A673 (cell line): ENCODE measurements at regions not wholly inside any gene's neighbourhood (a gene's known extent, or its start where the extent isn't known, plus 50 kb on each side); places are given as distances from the start of the nearest gene placed in this dataset.
A peak's percentile ranks its signal among the peaks of the same experiment; 100 is the strongest.

ENCODE experiments used
- BruUV-seq: library from RNA; stranded (reverse); fragments of 400-500 nt; replicated peaks from 2 replicates; lab custom pipeline; 2021; lab: Mats Ljungman, UMichigan
- CTCF ChIA-PET: fragments of 300-600 bp; sonication (Branson Sonifier 250); formaldehyde crosslinking; loops from one replicate; lab custom pipeline; 2022; ENCODE audit warnings: antibody characterized with exemption; lab: Charles Lee
- POLR2A ChIA-PET: fragments of 300-600 bp; sonication (Branson Sonifier 250); formaldehyde crosslinking; loops from one replicate; lab custom pipeline; 2022; ENCODE audit warnings: antibody characterized with exemption; ENCODE audit not compliant: low non-redundant PET; lab: Charles Lee
- DNase-seq: peaks from one replicate; pipeline ENCODE4 v3.0.0-alpha.2; 2015; ENCODE audit warnings: low spot score
- H3K27ac ChIP-seq: fragments of 200-600 bp; sonication (generic); 2 replicates; pipeline ENCODE4 v1.5.1; 2016; ENCODE audit warnings: mixed run types, low read depth, mild to moderate bottlenecking, mixed read lengths, antibody characterized with exemption, low read length; ENCODE audit not compliant: poor library complexity, severe bottlenecking
- H3K27me3 ChIP-seq: fragments of 200-600 bp; sonication (generic); replicated peaks from 2 replicates; pipeline ENCODE4 v1.6.1; 2017; ENCODE audit warnings: mixed run types, low read depth, mild to moderate bottlenecking, mixed read lengths, antibody characterized with exemption, low read length; ENCODE audit not compliant: insufficient read depth, poor library complexity
- H3K36me3 ChIP-seq: fragments of 200-600 bp; sonication (generic); 2 replicates; pipeline ENCODE4 v1.6.1; 2016; ENCODE audit warnings: mixed run types, mild to moderate bottlenecking, mixed read lengths, antibody characterized with exemption, low read length; ENCODE audit not compliant: insufficient read depth, poor library complexity, severe bottlenecking
- H3K4me1 ChIP-seq: fragments of 200-600 bp; sonication (generic); 2 replicates; pipeline ENCODE4 v1.6.1; 2017; ENCODE audit warnings: mixed run types, mild to moderate bottlenecking, mixed read lengths, antibody characterized with exemption, low read length; ENCODE audit not compliant: insufficient read depth, poor library complexity, severe bottlenecking
- H3K4me3 ChIP-seq: fragments of 200-600 bp; sonication (generic); 2 replicates; pipeline ENCODE4 v1.5.1; 2016; ENCODE audit warnings: low read depth, mixed run types, mild to moderate bottlenecking, mixed read lengths, low read length; ENCODE audit not compliant: poor library complexity, severe bottlenecking
- H3K9me3 ChIP-seq: fragments of 200-600 bp; sonication (generic); 2 replicates; pipeline ENCODE4 v1.6.1; 2016; ENCODE audit warnings: mixed run types, low read depth, mild to moderate bottlenecking, mixed read lengths, antibody characterized with exemption, low read length; ENCODE audit not compliant: poor library complexity, severe bottlenecking
- EZH2 ChIP-seq: fragments of 200-600 bp; sonication (generic); IDR thresholded peaks from 2 replicates; pipeline ENCODE4 v1.6.1; 2017; ENCODE audit warnings: borderline replicate concordance, low read depth, mild to moderate bottlenecking, mixed read lengths, antibody characterized with exemption, low read length; ENCODE audit not compliant: poor library complexity, severe bottlenecking
- intact Hi-C: fragments of 100-400 bp; cut with micrococcal nuclease; formaldehyde crosslinking; loops from one replicate; pipeline ENCODE4 v1.10.0; 2022; ENCODE audit not compliant: unreplicated experiment
- TF ChIP-seq, protein P1 (sequence below): fragments of 300-800, 200-600 bp; sonication (generic); conservative IDR thresholded peaks from 2 replicates; pipeline ENCODE4 v1.5.1; 2017; ENCODE audit warnings: low read depth, mild to moderate bottlenecking, antibody characterized with exemption, low read length, moderate library complexity, mixed read lengths

DNA sequence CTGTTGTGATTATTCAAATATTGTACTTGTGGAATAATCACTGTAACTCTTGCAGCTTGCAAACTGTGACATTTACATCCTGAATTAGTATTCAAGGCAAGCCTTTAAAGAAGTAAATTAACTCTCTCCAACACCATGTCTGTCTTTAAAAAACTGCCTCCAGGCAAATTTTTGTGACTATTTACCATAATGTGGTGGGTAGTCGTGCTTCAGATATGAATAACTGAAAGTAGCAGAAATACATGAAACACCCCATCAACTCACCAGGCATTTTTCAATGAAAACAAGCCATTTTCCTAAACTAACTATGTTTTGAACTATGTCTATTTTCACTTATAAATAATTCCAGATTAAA lies 217.4 kb upstream of the PSMD7 start:
- no TSS peak for BruUV-seq
- peaks cover 20% of the 10 kb centered on the region for H3K4me1 ChIP-seq
- H3K36me3 ChIP-seq, result no peaks in the 10 kb centered on the region
- POLR2A ChIA-PET, result no interaction called here
- no peak for TF ChIP-seq EZH2
- TF ChIP-seq, protein P1, sequence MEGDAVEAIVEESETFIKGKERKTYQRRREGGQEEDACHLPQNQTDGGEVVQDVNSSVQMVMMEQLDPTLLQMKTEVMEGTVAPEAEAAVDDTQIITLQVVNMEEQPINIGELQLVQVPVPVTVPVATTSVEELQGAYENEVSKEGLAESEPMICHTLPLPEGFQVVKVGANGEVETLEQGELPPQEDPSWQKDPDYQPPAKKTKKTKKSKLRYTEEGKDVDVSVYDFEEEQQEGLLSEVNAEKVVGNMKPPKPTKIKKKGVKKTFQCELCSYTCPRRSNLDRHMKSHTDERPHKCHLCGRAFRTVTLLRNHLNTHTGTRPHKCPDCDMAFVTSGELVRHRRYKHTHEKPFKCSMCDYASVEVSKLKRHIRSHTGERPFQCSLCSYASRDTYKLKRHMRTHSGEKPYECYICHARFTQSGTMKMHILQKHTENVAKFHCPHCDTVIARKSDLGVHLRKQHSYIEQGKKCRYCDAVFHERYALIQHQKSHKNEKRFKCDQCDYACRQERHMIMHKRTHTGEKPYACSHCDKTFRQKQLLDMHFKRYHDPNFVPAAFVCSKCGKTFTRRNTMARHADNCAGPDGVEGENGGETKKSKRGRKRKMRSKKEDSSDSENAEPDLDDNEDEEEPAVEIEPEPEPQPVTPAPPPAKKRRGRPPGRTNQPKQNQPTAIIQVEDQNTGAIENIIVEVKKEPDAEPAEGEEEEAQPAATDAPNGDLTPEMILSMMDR, result no peak
- CTCF ChIA-PET, result interaction anchor here (0.6 kb wide), 1 partner anchor 15 kb away, joined by 3 read pairs; no protein-coding TSS in a partner anchor
- intact Hi-C loops, result no loop called here
- H3K4me3 ChIP-seq, result no peak overlapping the region
- peaks cover 15% of the 10 kb centered on the region for H3K9me3 ChIP-seq
- no peak overlapping the region for H3K27ac ChIP-seq
- no peaks in the 10 kb centered on the region for H3K27me3 ChIP-seq
- peak; percentile 55 for DNase-seq

DNA sequence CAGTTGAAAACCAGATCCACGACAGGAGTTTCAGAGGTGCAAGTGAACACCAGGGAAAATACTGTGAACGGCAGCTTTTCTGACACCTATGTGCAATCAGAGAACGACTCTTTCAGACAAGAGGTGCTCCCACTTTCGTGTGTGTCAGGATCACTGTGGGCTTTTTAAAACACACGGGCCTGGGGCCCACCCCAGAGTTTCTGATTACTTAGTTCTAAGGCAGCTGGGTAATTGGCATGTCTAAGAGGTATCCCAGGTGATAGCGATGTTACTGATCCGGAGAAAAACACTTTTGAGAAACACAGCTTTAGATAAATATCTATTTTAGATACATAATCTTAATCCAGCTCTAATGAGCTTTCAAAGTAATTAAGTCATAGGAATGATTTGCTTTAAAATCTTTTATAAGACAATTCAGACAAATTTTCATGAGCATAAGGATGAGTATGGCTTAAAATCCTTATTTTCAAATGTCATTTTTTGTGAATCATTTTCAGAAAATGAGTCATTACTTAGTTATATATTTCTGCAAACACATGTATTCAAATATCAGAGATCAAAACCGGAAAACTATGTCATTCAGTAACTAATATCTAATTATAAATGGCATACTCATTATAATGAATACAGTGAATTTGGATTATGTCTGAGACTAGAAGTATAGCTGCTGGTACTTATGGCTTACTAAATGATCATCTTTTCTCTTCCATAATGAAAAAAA lies 217.9 kb upstream of the PSMD7 start:
- no peak for DNase-seq
- ChIA-PET CTCF (interaction anchor here (0.6 kb wide), 1 partner anchor 15 kb away, joined by 3 read pairs; no protein-coding TSS in a partner anchor), POLR2A (interaction anchor here (0.6 kb wide), 1 partner anchor 19 kb away, joined by 4 read pairs; no protein-coding TSS in a partner anchor)
- no peaks in the 10 kb centered on the region for H3K27me3 ChIP-seq
- peaks cover 20% of the 10 kb centered on the region for H3K4me1 ChIP-seq
- intact Hi-C loops, result no loop called here
- no peak overlapping the region for H3K4me3 ChIP-seq
- peaks cover 15% of the 10 kb centered on the region for H3K9me3 ChIP-seq
- no TSS peak for BruUV-seq
- H3K36me3 ChIP-seq, result no peaks in the 10 kb centered on the region
- no peak for TF ChIP-seq EZH2
- TF ChIP-seq, protein P1, result no peak
- H3K27ac ChIP-seq, result no peak overlapping the region

DNA sequence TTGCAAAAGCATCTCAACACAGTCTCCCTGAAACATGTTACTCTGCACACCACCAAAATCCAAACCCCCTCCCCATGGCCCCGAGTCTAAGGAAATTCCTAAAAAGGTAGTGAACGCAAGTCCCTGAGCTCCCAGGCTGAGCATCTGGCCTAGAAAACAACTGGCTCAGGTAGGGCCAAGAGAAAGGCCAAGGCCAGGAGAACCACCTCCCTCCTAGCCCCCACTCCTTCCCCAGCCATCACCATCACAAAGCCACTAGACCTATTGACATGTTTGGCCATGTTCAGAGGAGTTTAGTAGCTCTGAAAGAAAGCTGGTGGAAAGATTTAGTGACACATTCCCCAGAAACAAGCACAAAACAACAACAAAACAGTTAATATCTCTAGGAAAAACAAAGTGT lies 220.0 kb upstream of the PSMD7 start:
- intact Hi-C loops, result no loop called here
- H3K36me3 ChIP-seq, result no peaks in the 10 kb centered on the region
- no peak overlapping the region for H3K4me3 ChIP-seq
- ChIA-PET CTCF (no interaction called here), POLR2A (no interaction called here)
- no peak for DNase-seq
- no peak overlapping the region for H3K27ac ChIP-seq
- H3K4me1 ChIP-seq, result peaks cover 20% of the 10 kb centered on the region
- no peaks in the 10 kb centered on the region for H3K27me3 ChIP-seq
- peaks cover 15% of the 10 kb centered on the region for H3K9me3 ChIP-seq
- no peak for TF ChIP-seq EZH2
- TF ChIP-seq, protein P1, result no peak
- no TSS peak for BruUV-seq
